ENCODE measurements at regions not wholly inside any gene's neighbourhood (a gene's known extent, or its start where the extent isn't known, plus 50 kb on each side); places are given as distances from the start of the nearest gene placed in this dataset.

GRCh38 chr2:65669574-65669973, 237.2 kb upstream of the SPRED2 start:
- no peak for DNase-seq (ENCODE audit: low read depth in 4 of 4, low spot score in 3 of 4)

- DNase-seq (ENCODE audit: low read depth in 4 of 4, low spot score in 3 of 4) = no peak
Measured at GRCh38 chr2:65668744-65669143, 236.3 kb upstream of the SPRED2 start.

DNA sequence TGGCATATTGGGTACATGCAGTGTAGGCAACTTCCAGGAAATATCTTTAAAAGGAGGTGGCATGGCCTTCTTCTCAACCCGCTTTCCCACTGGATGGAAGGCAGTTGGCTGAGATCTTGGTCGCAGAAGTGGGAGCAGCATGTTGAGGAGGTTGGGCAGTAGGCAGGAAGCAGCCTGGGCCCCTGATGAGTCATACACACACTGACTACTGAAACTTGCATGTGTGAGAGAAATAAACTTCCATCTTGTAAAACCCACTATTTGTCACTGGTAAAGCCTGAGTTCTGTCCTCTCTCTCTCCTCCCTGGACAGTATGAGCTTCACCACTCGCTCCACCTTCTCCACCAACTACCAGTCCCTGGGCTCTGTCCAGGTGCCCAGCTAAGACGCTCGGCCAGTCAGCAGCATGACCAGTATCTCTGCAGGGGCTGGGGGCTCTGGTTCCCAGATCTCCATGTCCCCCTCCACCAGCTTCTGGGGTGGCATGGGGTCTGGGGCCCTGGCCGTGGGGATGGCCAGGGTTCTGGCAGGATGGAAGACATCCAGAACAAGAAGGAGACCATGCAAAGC, 233.8 kb upstream of the SPRED2 start:
- no peak for DNase-seq (ENCODE audit: low read depth in 4 of 4, low spot score in 3 of 4)

DNA sequence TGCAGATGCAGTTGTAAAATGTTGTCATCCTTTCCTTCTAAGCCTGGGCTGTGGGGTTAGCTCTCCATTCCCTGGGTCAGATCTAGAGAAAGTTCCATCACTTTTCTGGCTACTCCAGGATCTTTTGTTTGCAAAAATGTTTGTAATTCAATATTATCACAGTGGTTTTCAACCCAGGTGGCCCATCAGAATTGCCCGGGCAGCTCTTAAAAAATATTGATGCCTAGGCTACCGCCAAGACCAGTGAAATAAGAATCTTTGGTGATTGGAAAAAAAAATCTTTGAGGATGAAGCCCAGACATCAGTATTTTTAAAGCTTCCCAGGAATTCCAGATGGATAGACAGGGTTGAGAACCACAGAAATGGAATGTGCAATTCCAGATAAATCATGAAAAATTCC, 232.5 kb upstream of the SPRED2 start:
- no peak for DNase-seq (ENCODE audit: low read depth in 4 of 4, low spot score in 3 of 4)

GRCh38 chr2:65663831-65664407, 231.5 kb upstream of the SPRED2 start:
- DNase-seq (ENCODE audit: low read depth in 4 of 4, low spot score in 3 of 4) = no peak

DNA sequence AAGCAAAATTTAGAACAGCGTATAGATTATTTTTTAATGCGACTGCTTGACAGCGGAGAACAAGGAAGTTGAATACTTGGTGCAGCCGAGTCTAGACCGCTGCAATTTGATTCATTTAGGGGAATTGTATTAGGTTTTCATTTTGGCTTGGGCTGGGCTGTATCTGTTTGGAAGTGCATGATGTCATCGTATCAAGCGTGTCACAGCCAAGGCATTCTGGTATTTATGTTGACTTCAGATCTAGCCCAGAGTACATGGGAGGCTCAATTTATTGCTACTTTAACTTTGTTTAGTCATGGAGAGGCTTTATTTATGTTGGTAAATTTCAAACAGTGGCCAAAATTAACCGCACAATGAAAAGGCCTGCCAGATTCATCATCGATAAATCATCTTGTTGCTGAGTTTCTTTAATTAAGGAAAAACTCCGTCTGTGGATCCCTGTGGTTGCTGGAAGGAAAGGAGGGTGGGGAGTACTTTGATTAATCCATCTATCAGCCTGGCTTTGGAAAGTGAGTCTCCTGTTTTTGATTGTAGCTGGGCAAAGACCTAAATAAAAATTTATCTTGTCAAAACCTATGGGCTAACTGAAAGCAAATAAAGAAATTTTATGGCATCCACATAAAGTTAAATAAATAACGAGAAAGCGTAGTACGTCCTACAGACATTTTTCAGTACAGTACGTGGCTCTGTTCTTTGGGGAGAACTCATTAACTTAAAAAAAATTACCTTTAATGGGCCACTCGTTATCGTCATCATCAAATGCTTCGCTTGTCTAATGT, 230.4 kb upstream of the SPRED2 start:
- peak in 3 of 4 donors; percentile 35 to 57 (median 57) for DNase-seq (ENCODE audit: low read depth in 4 of 4, low spot score in 3 of 4)

- DNase-seq (ENCODE audit: low read depth in 4 of 4, low spot score in 3 of 4) = no peak
Measured at GRCh38 chr2:65661980-65662653, 229.7 kb upstream of the SPRED2 start.

- no peak for DNase-seq (ENCODE audit: low read depth in 4 of 4, low spot score in 3 of 4)
Measured at GRCh38 chr2:65660340-65660739, 227.9 kb upstream of the SPRED2 start.

GRCh38 chr2:65658881-65659280, 226.5 kb upstream of the SPRED2 start:
- no peak for DNase-seq (ENCODE audit: low read depth in 4 of 4, low spot score in 3 of 4)

DNA sequence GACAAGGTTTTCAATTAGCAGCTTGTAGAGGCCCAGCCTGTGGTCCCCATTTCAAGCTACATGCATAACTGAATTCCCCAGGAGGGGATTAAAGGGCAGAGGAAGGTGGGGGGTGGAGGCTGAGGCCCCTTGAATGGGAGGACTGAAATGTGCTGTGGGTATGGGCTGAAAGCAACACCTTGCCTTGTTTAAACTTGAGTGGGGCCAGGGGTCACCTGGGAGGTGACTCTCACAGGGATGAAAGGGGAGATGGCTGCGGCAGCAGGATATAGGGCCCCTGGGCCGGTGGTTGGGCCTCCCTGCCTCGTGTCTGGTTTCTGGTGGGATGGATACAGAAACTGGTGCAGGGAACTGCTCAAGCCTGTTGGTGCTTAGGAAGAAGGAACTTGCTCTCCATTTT, 225.9 kb upstream of the SPRED2 start:
- DNase-seq (ENCODE audit: low read depth in 4 of 4, low spot score in 3 of 4) = no peak

DNA sequence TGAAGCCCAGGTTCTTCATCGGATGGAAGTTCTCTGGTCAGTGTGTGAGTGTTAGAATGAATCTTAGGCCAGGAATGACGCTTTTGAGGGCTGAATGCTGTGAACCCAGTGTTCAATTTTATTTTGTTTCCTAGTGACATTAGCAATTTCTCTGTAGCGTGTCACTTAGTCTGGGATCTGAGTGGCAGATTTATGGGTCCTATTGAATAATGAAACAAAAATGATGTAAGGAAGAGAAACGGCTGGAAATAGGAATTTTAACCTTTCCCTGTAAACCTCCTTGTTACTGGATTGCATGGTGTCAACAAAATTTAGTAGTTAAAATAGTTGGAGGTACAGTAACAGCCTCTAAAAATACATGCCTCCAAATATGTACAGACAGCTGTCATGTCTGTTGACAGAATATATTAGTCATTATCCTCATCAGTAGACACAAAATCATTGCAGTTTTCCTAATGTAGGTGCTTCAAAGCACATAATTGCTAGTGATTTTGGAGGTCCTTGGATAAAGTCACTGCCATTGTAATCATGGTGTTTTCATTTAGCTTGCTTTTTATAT, 223.8 kb upstream of the SPRED2 start:
- no peak for DNase-seq (ENCODE audit: low read depth in 4 of 4, low spot score in 3 of 4)

- no peak for DNase-seq (ENCODE audit: low read depth in 4 of 4, low spot score in 3 of 4)
Measured at GRCh38 chr2:65655000-65655399, 222.6 kb upstream of the SPRED2 start.

DNA sequence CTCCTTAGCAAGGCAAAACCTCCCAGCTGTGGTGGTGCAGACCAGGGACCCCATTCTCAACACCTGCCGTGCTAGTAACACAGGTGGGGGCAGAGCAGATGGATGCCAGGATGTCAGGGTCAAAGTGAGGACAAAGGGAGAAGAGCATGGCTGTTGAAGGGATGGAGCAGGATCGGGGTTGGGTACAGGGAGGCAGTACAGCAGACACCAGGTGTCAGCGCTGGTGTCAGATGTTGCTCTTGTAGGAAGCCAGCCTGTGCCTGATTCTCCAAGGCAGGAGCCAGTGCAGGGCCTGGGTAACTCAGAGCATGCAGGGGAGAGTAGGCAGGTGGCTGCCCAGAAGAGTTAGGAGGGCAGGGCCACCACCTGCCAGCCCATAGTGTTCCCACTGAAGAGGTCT, 222.1 kb upstream of the SPRED2 start:
- no peak for DNase-seq (ENCODE audit: low read depth in 4 of 4, low spot score in 3 of 4)

- DNase-seq (ENCODE audit: low read depth in 4 of 4, low spot score in 3 of 4) = no peak
Measured at GRCh38 chr2:65652066-65652465, 219.7 kb upstream of the SPRED2 start.

DNA sequence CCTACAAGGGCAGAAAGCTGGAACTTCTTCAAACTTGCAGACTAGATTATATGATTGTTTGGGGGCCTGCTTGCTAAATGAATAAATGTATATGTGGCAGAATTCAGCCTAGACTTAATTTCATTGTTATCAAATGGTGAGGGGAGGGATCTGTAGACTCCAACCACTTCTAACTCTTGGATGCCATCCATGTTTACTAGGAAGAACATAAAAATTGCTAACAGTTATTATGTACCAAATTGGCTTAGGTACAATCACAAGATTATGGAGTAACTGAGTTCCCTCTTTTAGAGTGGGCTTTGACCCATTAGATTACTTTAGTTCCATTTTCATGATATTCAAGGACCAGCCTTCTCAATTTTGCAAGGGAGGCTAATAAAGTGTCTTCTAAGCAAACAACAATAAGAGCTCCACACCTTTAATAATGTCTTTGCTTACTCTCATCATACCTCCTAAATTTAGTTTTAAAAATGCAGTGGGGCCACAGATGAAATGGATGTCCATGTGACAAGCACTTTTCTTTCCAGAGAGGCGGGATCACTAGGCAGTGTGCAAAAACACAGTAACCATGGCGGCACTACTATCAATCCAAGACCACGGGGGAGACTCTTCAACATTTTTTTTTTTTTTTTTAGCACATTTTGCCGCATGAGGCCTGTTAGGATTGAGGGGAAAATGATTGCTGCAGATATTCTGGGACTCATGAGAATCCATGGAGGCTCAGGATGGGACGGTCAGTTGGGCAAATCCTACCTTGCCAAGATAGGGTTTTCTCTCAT, 217.6 kb upstream of the SPRED2 start:
- DNase-seq (ENCODE audit: low read depth in 4 of 4, low spot score in 3 of 4) = no peak

DNA sequence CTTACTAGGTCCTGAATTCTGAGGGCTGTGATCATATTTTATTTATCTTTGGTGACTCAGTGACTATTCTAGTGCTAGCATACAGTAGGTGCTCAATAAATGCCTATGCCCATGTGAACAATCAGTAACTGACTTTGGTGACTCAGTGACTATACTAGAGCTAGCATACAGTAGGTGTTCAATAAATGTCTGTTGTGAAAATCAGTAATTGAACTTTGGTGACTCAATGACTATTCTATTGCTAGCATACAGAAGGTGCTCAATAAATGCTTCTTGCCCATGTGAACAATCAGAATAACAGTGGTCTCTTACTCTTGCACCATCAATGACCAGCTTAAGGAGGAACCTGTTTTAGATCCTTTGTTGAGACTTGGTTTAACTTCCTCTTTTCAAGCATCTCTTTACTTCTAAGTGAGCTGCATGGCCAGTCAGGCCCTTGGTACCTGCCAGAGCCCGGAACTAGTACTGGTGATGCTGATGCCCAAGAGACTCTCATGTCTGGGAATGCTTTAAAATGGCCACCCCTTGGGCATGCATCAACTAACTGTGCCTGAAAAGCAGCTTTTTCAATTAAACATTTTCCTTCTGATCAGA, 214.9 kb upstream of the SPRED2 start:
- no peak for DNase-seq (ENCODE audit: low read depth in 4 of 4, low spot score in 3 of 4)

GRCh38 chr2:65640793-65641103, 208.3 kb upstream of the SPRED2 start:
- no peak for DNase-seq (ENCODE audit: low read depth in 4 of 4, low spot score in 3 of 4)

- no peak for DNase-seq (ENCODE audit: low read depth in 4 of 4, low spot score in 3 of 4)
Measured at GRCh38 chr2:65639156-65639864, 206.9 kb upstream of the SPRED2 start.

DNA sequence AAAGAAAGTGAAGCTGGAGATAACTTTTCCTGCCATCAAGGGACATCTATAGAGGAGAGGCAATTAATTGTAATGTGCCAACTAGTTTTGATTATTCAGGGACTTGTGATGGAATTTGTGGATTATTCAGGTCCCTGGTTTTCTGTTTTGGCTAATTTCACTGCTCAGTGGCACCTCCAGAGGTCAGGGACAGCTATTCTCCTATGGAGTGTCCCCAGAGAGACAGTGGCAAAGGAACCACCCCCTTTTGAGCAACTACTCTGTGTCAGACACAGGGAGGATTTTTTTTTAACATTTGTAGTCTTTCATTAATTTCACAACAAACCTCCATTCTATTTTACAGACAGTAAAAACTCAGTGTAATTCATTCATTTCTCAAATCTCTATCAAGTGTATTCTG, 206.0 kb upstream of the SPRED2 start:
- no peak for DNase-seq (ENCODE audit: low read depth in 4 of 4, low spot score in 3 of 4)
